ENCODE measurements at regions not wholly inside any gene's neighbourhood (a gene's known extent, or its start where the extent isn't known, plus 50 kb on each side); places are given as distances from the start of the nearest gene placed in this dataset.

GRCh38 chr10:128751284-128751683 is 625.1 kb upstream of the MKI67 start:
- Histone ChIP-seq H3K27me3 (ENCODE audit: control insufficient read depth in 2 of 2, insufficient read depth in 2 of 2, low read length in 2 of 2) (no peaks in the 10 kb centered on the region), H3K9me1 (replicated peaks; ENCODE audit: control insufficient read depth, extremely low read depth, insufficient read depth, low read length) (no peaks in the 10 kb centered on the region), H3K9me3 (replicated peaks; ENCODE audit: control insufficient read depth, insufficient read depth, low read length) (peaks cover 2% of the 10 kb centered on the region), H3K4me2 (ENCODE audit: insufficient read depth, low read length) (no peak overlapping the region), H3K79me2 (ENCODE audit: control insufficient read depth, insufficient read depth, low read length) (no peaks in the 10 kb centered on the region), H3K4me1 (ENCODE audit: control insufficient read depth, extremely low read depth, insufficient read depth, low read length) (no peaks in the 10 kb centered on the region), H3K4me3 (replicated peaks in 1 of 3; ENCODE audit: insufficient read depth in 1 of 3, low read depth in 1 of 3, low read length in 3 of 3) (no peak overlapping the region), H3K9ac (replicated peaks; ENCODE audit: extremely low read depth, insufficient read depth, low read length) (no peak overlapping the region), H2AFZ (ENCODE audit: low read depth, low read length) (no peak overlapping the region), H3K27ac (ENCODE audit: insufficient read depth, low read depth, low read length) (no peak overlapping the region), H4K20me1 (replicated peaks; ENCODE audit: control insufficient read depth, extremely low read depth, insufficient read depth, low read length) (no peaks in the 10 kb centered on the region), H3K36me3 (ENCODE audit: control insufficient read depth in 2 of 2, extremely low read depth in 1 of 2, insufficient read depth in 2 of 2, low read length in 2 of 2) (no peaks in the 10 kb centered on the region)
- DNase-seq (ENCODE audit: low read depth, low spot score), result no peak
- FAIRE-seq, result no peak
- no TSS peak for BruUV-seq (replicated peaks)
- intact Hi-C loops (cut with micrococcal nuclease), result no loop called here
- ChIA-PET POLR2A (no interaction called here), CTCF (no interaction called here)
- dilution Hi-C loops (cut with MboI; ENCODE audit: extremely low pct_ligation_motif_present, low sequenced_read_pairs), result no loop called here
- TF ChIP-seq EZH2 (IDR thresholded peaks at IDR 0.05; ENCODE audit: borderline replicate concordance, low read depth, low read length, severe bottlenecking) (no peak), CTCF (IDR thresholded peaks at IDR 0.05; ENCODE audit: extremely low read depth in 1 of 2, insufficient read depth in 1 of 2, low read depth in 1 of 2, low read length in 2 of 2) (no peak), POLR2A (IDR thresholded peaks at IDR 0.05; ENCODE audit: low read depth, low read length) (no peak), GATA2 (IDR thresholded peaks at IDR 0.05; ENCODE audit: insufficient read depth, insufficient read length, low read depth, low read length) (no peak), MYC (IDR thresholded peaks at IDR 0.05; ENCODE audit: low read depth, low read length) (no peak), JUN (IDR thresholded peaks at IDR 0.05; ENCODE audit: borderline replicate concordance, insufficient read depth, insufficient read length, low read depth) (no peak), POLR2AphosphoS5 (IDR thresholded peaks at IDR 0.05; ENCODE audit: insufficient read depth, low read depth, low read length) (no peak)

GRCh38 chr10:128751851-128752250 is 625.6 kb upstream of the MKI67 start:
- no peak for TF ChIP-seq POLR2A (IDR thresholded peaks at IDR 0.05; ENCODE audit: low read depth, low read length)
- TF ChIP-seq MYC (IDR thresholded peaks at IDR 0.05; ENCODE audit: low read depth, low read length), result no peak
- TF ChIP-seq POLR2AphosphoS5 (IDR thresholded peaks at IDR 0.05; ENCODE audit: insufficient read depth, low read depth, low read length), result no peak
- TF ChIP-seq EZH2 (IDR thresholded peaks at IDR 0.05; ENCODE audit: borderline replicate concordance, low read depth, low read length, severe bottlenecking), result no peak
- TF ChIP-seq MAX (IDR thresholded peaks at IDR 0.05; ENCODE audit: insufficient read depth, insufficient read length), result no peak
- no peak for TF ChIP-seq GATA2 (IDR thresholded peaks at IDR 0.05; ENCODE audit: insufficient read depth, insufficient read length, low read depth, low read length)
- TF ChIP-seq FOS (IDR thresholded peaks at IDR 0.05; ENCODE audit: borderline replicate concordance, insufficient read depth, low read length), result no peak
- TF ChIP-seq CTCF (IDR thresholded peaks at IDR 0.05; ENCODE audit: extremely low read depth in 1 of 2, insufficient read depth in 1 of 2, low read depth in 1 of 2, low read length in 2 of 2), result no peak
- no peak for TF ChIP-seq JUN (IDR thresholded peaks at IDR 0.05; ENCODE audit: borderline replicate concordance, insufficient read depth, insufficient read length, low read depth)
- no peak overlapping the region for H3K27ac ChIP-seq (ENCODE audit: insufficient read depth, low read depth, low read length)
- no peaks in the 10 kb centered on the region for H4K20me1 ChIP-seq (replicated peaks; ENCODE audit: control insufficient read depth, extremely low read depth, insufficient read depth, low read length)
- ChIA-PET POLR2A (no interaction called here), CTCF (interaction anchor here (1.0 kb wide), 1 partner anchor 10 kb away, joined by 3 read pairs; no protein-coding TSS in a partner anchor)
- no peak overlapping the region for H3K4me2 ChIP-seq (ENCODE audit: insufficient read depth, low read length)
- no peak overlapping the region for H2AFZ ChIP-seq (ENCODE audit: low read depth, low read length)
- FAIRE-seq, result no peak
- peaks cover 2% of the 10 kb centered on the region for H3K9me3 ChIP-seq (replicated peaks; ENCODE audit: control insufficient read depth, insufficient read depth, low read length)
- H3K9me1 ChIP-seq (replicated peaks; ENCODE audit: control insufficient read depth, extremely low read depth, insufficient read depth, low read length), result no peaks in the 10 kb centered on the region
- no peaks in the 10 kb centered on the region for H3K79me2 ChIP-seq (ENCODE audit: control insufficient read depth, insufficient read depth, low read length)
- no peaks in the 10 kb centered on the region for H3K4me1 ChIP-seq (ENCODE audit: control insufficient read depth, extremely low read depth, insufficient read depth, low read length)
- no peaks in the 10 kb centered on the region for H3K27me3 ChIP-seq (ENCODE audit: control insufficient read depth in 2 of 2, insufficient read depth in 2 of 2, low read length in 2 of 2)
- DNase-seq (ENCODE audit: low read depth, low spot score), result no peak
- BruUV-seq (replicated peaks), result no TSS peak
- no peak overlapping the region for H3K9ac ChIP-seq (replicated peaks; ENCODE audit: extremely low read depth, insufficient read depth, low read length)
- dilution Hi-C loops (cut with MboI; ENCODE audit: extremely low pct_ligation_motif_present, low sequenced_read_pairs), result no loop called here
- no peaks in the 10 kb centered on the region for H3K36me3 ChIP-seq (ENCODE audit: control insufficient read depth in 2 of 2, extremely low read depth in 1 of 2, insufficient read depth in 2 of 2, low read length in 2 of 2)
- no peak overlapping the region for H3K4me3 ChIP-seq (replicated peaks in 1 of 3; ENCODE audit: insufficient read depth in 1 of 3, low read depth in 1 of 3, low read length in 3 of 3)
- intact Hi-C loops (cut with micrococcal nuclease), result no loop called here
